ENCODE measurements at regions not wholly inside any gene's neighbourhood (a gene's known extent, or its start where the extent isn't known, plus 50 kb on each side); places are given as distances from the start of the nearest gene placed in this dataset.

GRCh38 chr9:90010793-90011192 is 406.0 kb downstream of the GADD45G start:
- no peak for TF ChIP-seq POLR2AphosphoS5 (IDR thresholded peaks at IDR 0.05)
- no peak for TF ChIP-seq CTCF (IDR thresholded peaks at IDR 0.05)

Measured in suprapubic skin (tissue), 3 donors.